Uterus (tissue), 2 donors: ENCODE measurements at regions not wholly inside any gene's neighbourhood (a gene's known extent, or its start where the extent isn't known, plus 50 kb on each side); places are given as distances from the start of the nearest gene placed in this dataset.
"Not testable (repeated sequence)": the region's sequence is repeated elsewhere in the genome, so short reads cannot be mapped to it uniquely, and the experiment has no call there.

ENCODE experiments used
- CTCF ChIP-seq, 4 experiments: fragments of 200-600 bp in 2 of 4; fragments of 450-650 bp in 2 of 4; sonication (generic) in 2 of 4; IDR thresholded peaks; one replicate each; pipeline ENCODE4 v1.5.1; 2016 to 2019; ENCODE audit warnings: antibody characterized with exemption in 4 of 4, mild to moderate bottlenecking in 2 of 4, moderate library complexity in 1 of 4
- POLR2A ChIP-seq, 2 donors: fragments of 450-650 bp; IDR thresholded peaks; one replicate each; pipeline ENCODE4 v1.6.1; 2016; ENCODE audit warnings: antibody characterized with exemption in 2 of 2, mild to moderate bottlenecking in 1 of 2, moderate library complexity in 1 of 2

DNA sequence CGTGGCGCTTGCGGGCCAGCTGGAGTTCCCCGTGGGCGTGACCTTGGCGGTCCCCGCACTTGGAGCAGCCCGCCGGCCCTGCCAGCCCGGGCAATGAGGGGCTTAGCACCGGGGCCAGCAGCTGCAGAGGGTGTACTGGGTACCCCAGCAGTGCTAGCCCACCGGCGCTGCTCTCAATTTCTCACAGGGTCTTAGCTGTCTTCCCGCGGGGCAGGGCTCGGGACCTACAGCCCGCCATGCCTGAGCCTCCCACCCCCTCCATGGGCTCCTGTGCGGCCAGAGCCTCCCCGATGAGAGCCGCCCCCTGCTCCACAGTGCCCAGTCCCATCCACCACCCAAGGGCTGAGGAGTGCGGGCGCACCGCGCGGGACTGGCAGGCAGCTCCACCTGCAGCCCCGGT lies 94.0 kb upstream of the NIPBL start:
- TF ChIP-seq POLR2A, CTCF (IDR thresholded peaks at IDR 0.05): not testable (repeated sequence)
